BE2C (cell line): ENCODE measurements at regions not wholly inside any gene's neighbourhood (a gene's known extent, or its start where the extent isn't known, plus 50 kb on each side); places are given as distances from the start of the nearest gene placed in this dataset.

Source experiments
- DNase-seq: peaks from one replicate; pipeline ENCODE4 v3.0.0-alpha.2; 2020
- H3K27me3 ChIP-seq: fragments of 250-450 bp; sonication (Bioruptor Pico); 2 replicates; pipeline ENCODE4 v1.5.1; 2020; ENCODE audit warnings: mild to moderate bottlenecking
- H3K36me3 ChIP-seq: fragments of 250-450 bp; sonication (Bioruptor Pico); 2 replicates; pipeline ENCODE4 v1.5.1; 2020; ENCODE audit warnings: mild to moderate bottlenecking
- H3K4me1 ChIP-seq: fragments of 250-450 bp; sonication (Bioruptor Pico); 2 replicates; pipeline ENCODE4 v1.5.1; 2020
- H3K4me3 ChIP-seq: 2 replicates; pipeline ENCODE4 v1.5.1; 2011; ENCODE audit warnings: low read depth, low read length
- H3K9me3 ChIP-seq: fragments of 250-450 bp; sonication (Bioruptor Pico); 2 replicates; pipeline ENCODE4 v1.5.1; 2020
- CTCF ChIP-seq: IDR thresholded peaks from 2 replicates; pipeline ENCODE4 v1.5.1; 2012; ENCODE audit warnings: mild to moderate bottlenecking, low read depth, low read length

- TF ChIP-seq CTCF, result no peak
- H3K27me3 ChIP-seq, result no peaks in the 10 kb centered on the region
- DNase-seq, result no peak
- no peaks in the 10 kb centered on the region for H3K9me3 ChIP-seq
- peaks cover 26% of the 10 kb centered on the region for H3K4me1 ChIP-seq
- no peaks in the 10 kb centered on the region for H3K36me3 ChIP-seq
- H3K4me3 ChIP-seq, result no peak overlapping the region
Measured at GRCh38 chr12:114996382-114996781, 312.4 kb upstream of the TBX3 start.

- Histone ChIP-seq H3K4me1 (peaks cover 25% of the 10 kb centered on the region), H3K36me3 (no peaks in the 10 kb centered on the region), H3K27me3 (no peaks in the 10 kb centered on the region), H3K4me3 (no peak overlapping the region), H3K9me3 (no peaks in the 10 kb centered on the region)
- no peak for DNase-seq
- TF ChIP-seq CTCF, result no peak
Measured at GRCh38 chr12:114995891-114996290, 311.9 kb upstream of the TBX3 start.

- TF ChIP-seq CTCF, result no peak
- no peak for DNase-seq
- no peaks in the 10 kb centered on the region for H3K36me3 ChIP-seq
- H3K27me3 ChIP-seq, result no peaks in the 10 kb centered on the region
- no peaks in the 10 kb centered on the region for H3K9me3 ChIP-seq
- H3K4me1 ChIP-seq, result peaks cover 17% of the 10 kb centered on the region; the same call in 1 of the 2 replicates
- H3K4me3 ChIP-seq, result no peak overlapping the region
Measured at GRCh38 chr12:114993165-114993564, 309.2 kb upstream of the TBX3 start.

GRCh38 chr12:114992443-114992842 is 308.5 kb upstream of the TBX3 start:
- Histone ChIP-seq H3K4me1 (peaks cover 17% of the 10 kb centered on the region; the same call in 1 of the 2 replicates), H3K9me3 (no peaks in the 10 kb centered on the region), H3K36me3 (no peaks in the 10 kb centered on the region), H3K4me3 (no peak overlapping the region), H3K27me3 (no peaks in the 10 kb centered on the region)
- TF ChIP-seq CTCF, result no peak
- no peak for DNase-seq

- peaks cover 17% of the 10 kb centered on the region; the same call in 1 of the 2 replicates for H3K4me1 ChIP-seq
- no peaks in the 10 kb centered on the region for H3K27me3 ChIP-seq
- no peak for DNase-seq
- TF ChIP-seq CTCF, result no peak
- no peak overlapping the region for H3K4me3 ChIP-seq
- no peaks in the 10 kb centered on the region for H3K9me3 ChIP-seq
- no peaks in the 10 kb centered on the region for H3K36me3 ChIP-seq
Measured at GRCh38 chr12:114990381-114990780, 306.4 kb upstream of the TBX3 start.

GRCh38 chr12:114986849-114987248 is 302.9 kb upstream of the TBX3 start:
- H3K9me3 ChIP-seq, result no peaks in the 10 kb centered on the region
- no peak for DNase-seq
- no peaks in the 10 kb centered on the region for H3K36me3 ChIP-seq
- TF ChIP-seq CTCF, result no peak
- H3K27me3 ChIP-seq, result no peaks in the 10 kb centered on the region
- H3K4me3 ChIP-seq, result no peak overlapping the region
- peaks cover 8% of the 10 kb centered on the region; the same call in 1 of the 2 replicates for H3K4me1 ChIP-seq
